Adipocyte (in vitro differentiated cells): ENCODE measurements at regions not wholly inside any gene's neighbourhood (a gene's known extent, or its start where the extent isn't known, plus 50 kb on each side); places are given as distances from the start of the nearest gene placed in this dataset.

ENCODE experiments used
- DNase-seq: peaks from one replicate; pipeline ENCODE4 v3.0.0-alpha.2; 2015; ENCODE audit warnings: low read depth
- H3K27me3 ChIP-seq: replicated peaks from 2 replicates; pipeline ENCODE4 v1.7.0; 2013; ENCODE audit warnings: mild to moderate bottlenecking, low read length, moderate library complexity; ENCODE audit not compliant: control insufficient read depth, insufficient read depth
- H3K36me3 ChIP-seq: 2 replicates; pipeline ENCODE4 v1.7.0; 2013; ENCODE audit warnings: low read length, mild to moderate bottlenecking, moderate library complexity; ENCODE audit not compliant: control insufficient read depth, insufficient read depth, severe bottlenecking
- H3K4me1 ChIP-seq: 2 replicates; pipeline ENCODE4 v1.7.0; 2013; ENCODE audit warnings: mild to moderate bottlenecking, low read length, moderate library complexity; ENCODE audit not compliant: control insufficient read depth, insufficient read depth
- H3K4me3 ChIP-seq: 2 replicates; pipeline ENCODE4 v1.7.0; 2013; ENCODE audit warnings: mild to moderate bottlenecking, low read length, moderate library complexity
- H3K9ac ChIP-seq: 2 replicates; pipeline ENCODE4 v1.7.0; 2013; ENCODE audit warnings: mild to moderate bottlenecking, low read length, moderate library complexity
- H3K9me3 ChIP-seq: 2 replicates; pipeline ENCODE4 v1.7.0; 2013; ENCODE audit warnings: mild to moderate bottlenecking, low read length, moderate library complexity; ENCODE audit not compliant: control insufficient read depth

GRCh38 chr5:106749826-106750225 is 920.9 kb downstream of the EFNA5 start:
- no peak for DNase-seq
- no peaks in the 10 kb centered on the region for H3K27me3 ChIP-seq
- H3K36me3 ChIP-seq = no peaks in the 10 kb centered on the region
- no peak overlapping the region for H3K4me3 ChIP-seq
- H3K4me1 ChIP-seq = no peaks in the 10 kb centered on the region
- no peak overlapping the region for H3K9ac ChIP-seq
- no peaks in the 10 kb centered on the region for H3K9me3 ChIP-seq

DNA sequence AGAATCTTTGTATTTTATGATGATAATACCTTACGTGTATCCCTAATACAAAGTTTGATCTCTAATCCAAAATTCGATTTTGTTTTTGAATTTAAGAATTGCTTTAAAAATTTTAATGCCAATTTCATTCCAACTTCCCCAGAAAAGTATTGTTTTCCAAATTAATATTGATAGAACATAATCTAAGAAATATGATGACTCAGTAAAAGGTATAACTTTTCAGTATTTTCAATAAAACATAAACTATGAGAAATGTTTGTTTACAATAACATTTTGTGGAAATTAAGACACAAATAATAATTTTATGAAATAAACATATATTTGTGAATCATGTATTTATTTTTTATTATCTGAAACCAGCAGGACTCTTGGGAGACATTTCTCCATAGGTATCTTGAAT is 931.6 kb downstream of the EFNA5 start:
- no peak for DNase-seq
- no peak overlapping the region for H3K4me3 ChIP-seq
- H3K36me3 ChIP-seq = no peaks in the 10 kb centered on the region
- H3K9ac ChIP-seq = no peak overlapping the region
- H3K27me3 ChIP-seq = no peaks in the 10 kb centered on the region
- no peaks in the 10 kb centered on the region for H3K4me1 ChIP-seq
- peaks cover 11% of the 10 kb centered on the region for H3K9me3 ChIP-seq

DNA sequence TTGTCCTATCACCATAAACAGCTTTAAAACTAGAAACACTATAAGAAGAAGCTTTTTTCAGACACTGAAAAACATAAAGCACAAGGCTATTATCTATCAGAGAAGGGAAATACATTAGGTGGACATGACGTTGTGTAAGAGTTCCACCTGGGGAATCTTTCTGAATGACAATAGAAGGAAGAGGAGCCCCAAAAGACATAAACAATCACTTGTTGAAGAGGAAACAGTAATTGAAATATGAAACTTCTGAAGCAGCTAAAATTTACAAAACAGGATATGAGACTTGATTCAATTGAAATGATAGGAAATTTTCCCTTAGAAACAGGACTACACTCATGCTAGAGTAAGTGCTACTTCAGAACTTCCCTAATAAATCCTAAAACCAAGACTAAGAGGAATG is 933.6 kb downstream of the EFNA5 start:
- H3K27me3 ChIP-seq = no peaks in the 10 kb centered on the region
- no peaks in the 10 kb centered on the region for H3K4me1 ChIP-seq
- no peak overlapping the region for H3K4me3 ChIP-seq
- H3K36me3 ChIP-seq = no peaks in the 10 kb centered on the region
- peaks cover 31% of the 10 kb centered on the region for H3K9me3 ChIP-seq
- H3K9ac ChIP-seq = no peak overlapping the region
- DNase-seq = no peak

- Histone ChIP-seq H3K27me3 (no peaks in the 10 kb centered on the region), H3K9me3 (peaks cover 35% of the 10 kb centered on the region), H3K9ac (no peak overlapping the region), H3K4me1 (no peaks in the 10 kb centered on the region), H3K36me3 (no peaks in the 10 kb centered on the region), H3K4me3 (no peak overlapping the region)
- DNase-seq = no peak
Observed at GRCh38 chr5:106732624-106733023, 938.1 kb downstream of the EFNA5 start.

GRCh38 chr5:106730912-106731311 is 939.8 kb downstream of the EFNA5 start:
- no peak overlapping the region for H3K4me3 ChIP-seq
- H3K4me1 ChIP-seq = no peaks in the 10 kb centered on the region
- H3K9me3 ChIP-seq = peaks cover 35% of the 10 kb centered on the region
- no peak for DNase-seq
- H3K9ac ChIP-seq = no peak overlapping the region
- no peaks in the 10 kb centered on the region for H3K36me3 ChIP-seq
- no peaks in the 10 kb centered on the region for H3K27me3 ChIP-seq

- Histone ChIP-seq H3K9ac (no peak overlapping the region), H3K9me3 (peaks cover 35% of the 10 kb centered on the region), H3K36me3 (no peaks in the 10 kb centered on the region), H3K4me3 (no peak overlapping the region), H3K4me1 (no peaks in the 10 kb centered on the region), H3K27me3 (no peaks in the 10 kb centered on the region)
- DNase-seq = no peak
Observed at GRCh38 chr5:106730506-106730905, 940.2 kb downstream of the EFNA5 start.

DNA sequence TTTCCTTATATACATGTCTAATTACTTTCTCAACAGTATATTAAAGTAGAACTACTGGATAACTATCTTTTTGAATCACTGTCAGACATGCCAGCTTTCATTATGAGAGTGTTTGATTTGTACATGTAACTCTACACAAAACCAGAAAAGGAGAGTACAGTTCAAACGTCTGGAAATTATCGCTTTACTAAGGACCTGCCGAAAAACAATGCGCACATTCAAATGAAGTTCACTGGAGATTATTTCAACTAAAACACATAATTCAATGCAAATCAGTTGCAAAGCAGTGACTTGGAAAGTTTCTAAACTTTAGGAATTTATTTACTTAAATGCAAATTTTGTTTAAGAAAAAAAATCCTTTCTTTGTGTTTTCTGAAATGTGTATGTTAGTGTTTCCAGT is 942.5 kb downstream of the EFNA5 start:
- H3K27me3 ChIP-seq = no peaks in the 10 kb centered on the region
- no peak overlapping the region for H3K4me3 ChIP-seq
- no peak for DNase-seq
- peaks cover 15% of the 10 kb centered on the region for H3K9me3 ChIP-seq
- no peaks in the 10 kb centered on the region for H3K36me3 ChIP-seq
- H3K4me1 ChIP-seq = no peaks in the 10 kb centered on the region
- no peak overlapping the region for H3K9ac ChIP-seq

- no peak overlapping the region for H3K9ac ChIP-seq
- no peaks in the 10 kb centered on the region for H3K4me1 ChIP-seq
- no peaks in the 10 kb centered on the region for H3K27me3 ChIP-seq
- no peak for DNase-seq
- H3K9me3 ChIP-seq = peaks cover 4% of the 10 kb centered on the region
- no peaks in the 10 kb centered on the region for H3K36me3 ChIP-seq
- H3K4me3 ChIP-seq = no peak overlapping the region
Observed at GRCh38 chr5:106727071-106727470, 943.7 kb downstream of the EFNA5 start.

- Histone ChIP-seq H3K36me3 (no peaks in the 10 kb centered on the region), H3K4me3 (no peak overlapping the region), H3K27me3 (no peaks in the 10 kb centered on the region), H3K9ac (no peak overlapping the region), H3K9me3 (no peaks in the 10 kb centered on the region), H3K4me1 (no peaks in the 10 kb centered on the region)
- DNase-seq = no peak
Observed at GRCh38 chr5:106720367-106720766, 950.4 kb downstream of the EFNA5 start.

DNA sequence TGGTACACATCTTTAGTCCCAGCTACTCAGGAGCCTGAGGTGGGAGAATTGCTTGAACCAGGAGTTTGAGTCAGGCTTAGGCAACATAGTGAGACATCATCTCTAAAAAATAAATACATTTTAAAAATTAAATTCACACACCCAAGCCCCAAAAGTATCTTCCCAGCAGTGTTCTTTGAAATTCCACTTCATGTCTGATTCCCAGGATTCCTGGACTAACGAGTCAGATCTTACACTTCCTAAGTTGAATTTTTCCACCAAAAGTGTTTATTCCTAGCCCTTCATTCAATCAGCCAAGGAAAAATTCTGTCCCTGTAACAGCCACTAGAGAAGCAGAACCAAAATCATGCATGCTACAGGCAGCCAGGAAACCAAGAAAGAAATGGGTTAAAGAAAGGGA is 970.9 kb downstream of the EFNA5 start:
- no peaks in the 10 kb centered on the region for H3K27me3 ChIP-seq
- no peaks in the 10 kb centered on the region for H3K36me3 ChIP-seq
- DNase-seq = no peak
- no peaks in the 10 kb centered on the region for H3K4me1 ChIP-seq
- no peaks in the 10 kb centered on the region for H3K9me3 ChIP-seq
- H3K4me3 ChIP-seq = no peak overlapping the region
- no peak overlapping the region for H3K9ac ChIP-seq

DNA sequence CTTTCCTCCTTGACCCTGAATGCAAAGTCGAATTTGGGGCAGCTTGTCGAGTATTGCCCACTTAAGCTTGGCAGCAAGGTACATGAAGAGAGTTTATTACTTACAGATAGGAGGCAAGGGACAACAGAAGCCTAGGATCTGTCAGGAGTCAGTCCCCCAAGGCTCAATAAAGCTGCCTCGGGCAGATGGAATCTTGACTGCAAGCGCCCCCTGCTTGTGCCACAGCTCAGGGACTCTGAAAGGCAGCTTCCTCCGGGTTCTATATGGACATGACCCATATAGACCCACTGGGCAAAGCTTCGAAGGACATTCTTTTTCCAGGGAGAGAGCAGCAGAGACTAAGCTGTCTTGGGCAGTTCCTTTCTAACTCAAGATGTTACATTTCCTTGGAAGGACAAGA is 971.5 kb downstream of the EFNA5 start:
- no peaks in the 10 kb centered on the region for H3K27me3 ChIP-seq
- DNase-seq = no peak
- H3K4me3 ChIP-seq = no peak overlapping the region
- no peaks in the 10 kb centered on the region for H3K9me3 ChIP-seq
- H3K9ac ChIP-seq = no peak overlapping the region
- H3K36me3 ChIP-seq = no peaks in the 10 kb centered on the region
- H3K4me1 ChIP-seq = no peaks in the 10 kb centered on the region

GRCh38 chr5:106698169-106698568 is 972.6 kb downstream of the EFNA5 start:
- Histone ChIP-seq H3K9me3 (no peaks in the 10 kb centered on the region), H3K27me3 (no peaks in the 10 kb centered on the region), H3K4me3 (no peak overlapping the region), H3K4me1 (no peaks in the 10 kb centered on the region), H3K36me3 (no peaks in the 10 kb centered on the region), H3K9ac (no peak overlapping the region)
- DNase-seq = no peak
